ENCODE measurements at regions not wholly inside any gene's neighbourhood (a gene's known extent, or its start where the extent isn't known, plus 50 kb on each side); places are given as distances from the start of the nearest gene placed in this dataset.

DNA sequence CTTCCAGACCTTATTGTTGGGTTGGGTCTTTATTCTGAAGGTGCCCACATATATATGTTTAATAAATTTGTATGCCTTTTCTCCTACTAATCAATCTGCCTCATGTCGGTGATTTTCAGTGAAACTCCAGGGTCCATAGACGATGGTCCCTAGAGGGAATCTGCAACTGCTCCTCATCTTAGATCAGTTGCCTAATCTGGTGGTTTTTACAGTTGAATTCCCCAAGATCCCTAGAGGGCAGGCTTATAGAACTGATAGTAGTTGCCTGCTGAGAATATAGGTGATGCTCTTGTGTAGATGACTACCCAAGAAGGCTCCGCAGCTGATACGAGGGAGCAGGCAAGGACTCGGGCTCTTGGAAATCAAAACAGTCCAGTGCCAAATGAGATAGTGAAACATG, 619.2 kb upstream of the C16orf82 start:
- TF ChIP-seq, protein P1, sequence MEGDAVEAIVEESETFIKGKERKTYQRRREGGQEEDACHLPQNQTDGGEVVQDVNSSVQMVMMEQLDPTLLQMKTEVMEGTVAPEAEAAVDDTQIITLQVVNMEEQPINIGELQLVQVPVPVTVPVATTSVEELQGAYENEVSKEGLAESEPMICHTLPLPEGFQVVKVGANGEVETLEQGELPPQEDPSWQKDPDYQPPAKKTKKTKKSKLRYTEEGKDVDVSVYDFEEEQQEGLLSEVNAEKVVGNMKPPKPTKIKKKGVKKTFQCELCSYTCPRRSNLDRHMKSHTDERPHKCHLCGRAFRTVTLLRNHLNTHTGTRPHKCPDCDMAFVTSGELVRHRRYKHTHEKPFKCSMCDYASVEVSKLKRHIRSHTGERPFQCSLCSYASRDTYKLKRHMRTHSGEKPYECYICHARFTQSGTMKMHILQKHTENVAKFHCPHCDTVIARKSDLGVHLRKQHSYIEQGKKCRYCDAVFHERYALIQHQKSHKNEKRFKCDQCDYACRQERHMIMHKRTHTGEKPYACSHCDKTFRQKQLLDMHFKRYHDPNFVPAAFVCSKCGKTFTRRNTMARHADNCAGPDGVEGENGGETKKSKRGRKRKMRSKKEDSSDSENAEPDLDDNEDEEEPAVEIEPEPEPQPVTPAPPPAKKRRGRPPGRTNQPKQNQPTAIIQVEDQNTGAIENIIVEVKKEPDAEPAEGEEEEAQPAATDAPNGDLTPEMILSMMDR (IDR thresholded peaks at IDR 0.05), result no peak
- TF ChIP-seq POLR2A (IDR thresholded peaks at IDR 0.05), result no peak
- H3K9me3 ChIP-seq, result peaks cover 0 to 9% (median 0%) of the 10 kb centered on the region in 12 donors
- H3K27ac ChIP-seq, result no peak overlapping the region
- intact Hi-C loops (cut with DNase I), result no loop called here
- 85 to 91% (median 89%) methylated on average over 5 of the region's 5 CpGs for WGBS, 4 donors
- no peak overlapping the region for H3K4me3 ChIP-seq
- H3K27me3 ChIP-seq, result no peaks in the 10 kb centered on the region
- H3K36me3 ChIP-seq, result no peaks in the 10 kb centered on the region
- DNase-seq, result no peak
- no peak for ATAC-seq
- H3K4me1 ChIP-seq, result no peaks in the 10 kb centered on the region

DNA sequence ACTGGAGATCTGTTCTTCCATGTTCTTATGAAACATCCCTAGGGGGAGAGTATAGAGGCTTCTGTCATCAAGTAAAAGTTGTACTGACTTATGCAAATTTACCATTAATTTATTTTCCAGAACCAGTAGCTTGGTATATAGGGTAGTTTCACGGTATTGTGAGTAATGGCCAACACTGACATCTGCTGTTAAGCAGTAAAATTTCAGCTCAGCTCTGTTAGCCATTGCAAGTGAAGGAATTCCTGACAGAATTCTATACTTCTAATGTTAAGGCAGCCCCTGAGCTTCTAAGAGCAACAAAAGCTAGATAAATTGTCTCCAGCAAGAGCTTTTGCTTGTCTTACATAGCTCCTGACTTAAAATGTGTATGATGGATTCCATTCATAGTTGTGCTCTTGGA, 613.5 kb upstream of the C16orf82 start:
- 23 to 39% (median 33%) methylated on average over 1 of the region's 1 CpG for WGBS, 4 donors
- Histone ChIP-seq H3K9me3 (peaks cover 0 to 18% (median 0%) of the 10 kb centered on the region in 12 donors), H3K27ac (no peak overlapping the region), H3K27me3 (no peaks in the 10 kb centered on the region), H3K4me1 (no peaks in the 10 kb centered on the region), H3K4me3 (no peak overlapping the region), H3K36me3 (no peaks in the 10 kb centered on the region)
- no peak for ATAC-seq
- no peak for DNase-seq
- intact Hi-C loops (cut with DNase I), result no loop called here
- TF ChIP-seq, protein P1 (IDR thresholded peaks at IDR 0.05), result peak in 3 of 12 donors; percentile 8 to 17 (median 10)
- no peak for TF ChIP-seq POLR2A (IDR thresholded peaks at IDR 0.05)

DNA sequence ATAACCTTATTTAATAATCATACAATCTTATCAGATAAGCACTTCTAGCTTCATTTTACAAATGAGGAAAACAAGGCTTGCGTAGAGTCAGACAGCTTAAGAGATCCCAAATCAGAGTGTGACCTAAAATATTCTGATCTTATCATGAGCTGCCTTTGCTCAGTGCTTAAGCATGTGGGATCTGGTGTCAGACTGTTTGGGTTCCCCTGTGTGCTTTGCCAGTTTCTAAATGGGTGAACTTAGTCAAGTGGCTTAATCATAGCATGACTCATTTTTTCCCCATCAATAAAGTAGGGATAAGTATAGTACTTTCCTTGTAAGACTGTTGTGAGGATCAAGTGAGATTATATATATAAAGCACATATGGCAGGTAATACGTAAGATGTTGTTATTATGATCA, 612.6 kb upstream of the C16orf82 start:
- no peak for TF ChIP-seq POLR2A (IDR thresholded peaks at IDR 0.05)
- TF ChIP-seq, protein P1 (IDR thresholded peaks at IDR 0.05), result no peak
- H3K27ac ChIP-seq, result no peak overlapping the region
- H3K36me3 ChIP-seq, result no peaks in the 10 kb centered on the region
- ATAC-seq (no peak), DNase-seq (no peak)
- intact Hi-C loops (cut with DNase I), result no loop called here
- 67 to 73% (median 71%) methylated on average over 2 of the region's 2 CpGs for WGBS, 4 donors
- H3K4me3 ChIP-seq, result no peak overlapping the region
- no peaks in the 10 kb centered on the region for H3K4me1 ChIP-seq
- peaks cover 0 to 12% (median 0%) of the 10 kb centered on the region in 12 donors for H3K9me3 ChIP-seq
- no peaks in the 10 kb centered on the region for H3K27me3 ChIP-seq

DNA sequence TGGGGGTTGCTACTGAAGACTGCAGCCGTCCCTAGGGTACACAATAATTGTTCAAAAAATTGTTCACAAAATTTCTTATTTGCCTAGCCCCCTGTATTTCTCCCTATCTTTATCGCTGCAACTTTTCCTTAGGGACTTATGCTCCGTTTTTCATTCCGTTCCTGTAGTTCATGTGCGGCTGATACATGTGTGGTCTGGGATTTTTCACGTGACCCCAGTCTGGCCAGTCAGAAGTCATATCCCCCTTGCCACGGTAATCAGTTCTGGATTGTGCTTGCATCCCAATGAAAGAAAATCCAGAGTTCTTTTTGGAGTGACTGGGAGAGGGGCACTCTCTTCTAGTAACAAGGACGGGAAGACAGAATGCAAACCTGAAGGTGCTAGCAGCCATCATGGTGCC, 610.7 kb upstream of the C16orf82 start:
- intact Hi-C loops (cut with DNase I), result no loop called here
- DNase-seq (no peak), ATAC-seq (peak in 1 of 4 donors; percentile 57)
- Histone ChIP-seq H3K27me3 (no peaks in the 10 kb centered on the region), H3K4me1 (no peaks in the 10 kb centered on the region), H3K9me3 (peaks cover 0 to 12% (median 0%) of the 10 kb centered on the region in 12 donors), H3K4me3 (no peak overlapping the region), H3K27ac (peak overlapping the region in 5 of 12 donors; percentile 32 to 79 (median 52)), H3K36me3 (no peaks in the 10 kb centered on the region)
- 63 to 68% (median 67%) methylated on average over 8 of the region's 8 CpGs for WGBS, 4 donors
- TF ChIP-seq POLR2A (IDR thresholded peaks at IDR 0.05), result no peak
- TF ChIP-seq, protein P1 (IDR thresholded peaks at IDR 0.05), result no peak

Measured in heart left ventricle (tissue), 16 donors.